Calu3 (cell line): ENCODE measurements at regions not wholly inside any gene's neighbourhood (a gene's known extent, or its start where the extent isn't known, plus 50 kb on each side); places are given as distances from the start of the nearest gene placed in this dataset.

Source experiments
- BruUV-seq: library from RNA; stranded (reverse); fragments of 400-500 nt; replicated peaks from 2 replicates; lab custom pipeline; 2021; lab: Mats Ljungman, UMichigan
- CTCF ChIA-PET: fragments of 300-600 bp; sonication (Branson Sonifier 250); formaldehyde crosslinking; loops from one replicate; lab custom pipeline; 2022; ENCODE audit warnings: antibody characterized with exemption; lab: Charles Lee
- DNase-seq: peaks from one replicate; pipeline ENCODE4 v3.0.0; 2022
- H3K27ac Mint-ChIP-seq: one replicate; pipeline ENCODE4 v1.8.0; 2022; ENCODE audit warnings: mixed read lengths; ENCODE audit not compliant: unreplicated experiment
- H3K27me3 Mint-ChIP-seq: one replicate; pipeline ENCODE4 v1.8.0; 2022; ENCODE audit warnings: mixed read lengths; ENCODE audit not compliant: unreplicated experiment
- H3K36me3 Mint-ChIP-seq: one replicate; pipeline ENCODE4 v1.8.0; 2022; ENCODE audit warnings: mild to moderate bottlenecking, moderate library complexity, mixed read lengths; ENCODE audit not compliant: insufficient read depth, unreplicated experiment
- H3K4me1 Mint-ChIP-seq: one replicate; pipeline ENCODE4 v1.8.0; 2022; ENCODE audit warnings: mild to moderate bottlenecking, low read depth, mixed read lengths; ENCODE audit not compliant: unreplicated experiment
- H3K4me3 Mint-ChIP-seq: one replicate; pipeline ENCODE4 v1.8.0; 2022; ENCODE audit warnings: mild to moderate bottlenecking, low read depth, moderate library complexity, mixed read lengths; ENCODE audit not compliant: unreplicated experiment
- H3K9me3 Mint-ChIP-seq: one replicate; pipeline ENCODE4 v1.8.0; 2022; ENCODE audit warnings: low read depth, mixed read lengths; ENCODE audit not compliant: unreplicated experiment
- CTCF ChIP-seq: fragments of 200-600 bp; IDR thresholded peaks from one replicate; pipeline ENCODE4 v1.8.0; 2022; ENCODE audit warnings: antibody characterized with exemption; ENCODE audit not compliant: unreplicated experiment
- intact Hi-C: fragments of 100-400 bp; cut with micrococcal nuclease; formaldehyde crosslinking; loops from one replicate; pipeline ENCODE4 v1.10.0; 2022; ENCODE audit not compliant: unreplicated experiment

DNA sequence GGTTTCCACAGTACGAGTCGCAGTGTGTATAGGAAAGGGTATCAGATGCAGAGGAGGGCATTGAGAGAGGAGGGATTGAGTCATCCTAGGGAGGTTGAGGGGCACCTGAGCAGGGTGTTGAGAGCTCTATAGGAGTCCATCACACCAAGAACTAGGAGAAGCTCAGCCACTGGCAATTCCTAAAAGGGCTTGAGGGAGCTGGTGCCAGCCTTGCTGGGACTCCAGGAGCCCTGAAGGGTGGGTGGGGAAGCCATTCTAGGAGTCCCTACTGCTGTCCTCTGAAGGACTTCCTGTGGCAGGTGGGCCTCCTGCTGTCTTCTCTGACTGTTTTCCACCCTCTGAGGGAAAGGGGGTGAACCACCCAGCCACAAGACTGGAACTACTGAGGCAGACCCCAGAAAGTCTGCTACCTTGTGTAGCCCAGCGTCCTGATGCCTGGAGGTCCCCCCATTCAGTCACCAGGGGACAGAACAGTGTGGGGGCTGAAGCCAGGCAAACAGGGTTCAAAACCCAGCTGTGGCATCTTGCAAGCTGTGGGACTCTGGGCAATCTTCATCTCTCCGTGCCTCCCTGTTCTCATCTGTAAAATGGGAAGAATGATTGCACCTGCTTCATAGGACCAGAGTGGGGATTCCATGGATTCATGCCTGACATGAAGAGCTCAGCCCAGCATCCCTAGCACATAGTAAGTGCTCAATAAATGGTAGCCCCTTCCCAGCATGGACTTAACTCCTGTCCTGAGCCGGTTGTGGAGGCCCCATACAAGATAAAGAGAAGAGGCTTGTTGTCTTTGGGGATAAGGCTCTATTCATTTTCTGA, 149.5 kb downstream of the C9orf50 start:
- no peak overlapping the region for H3K27ac Mint-ChIP-seq
- BruUV-seq: no TSS peak

GRCh38 chr9:129469988-129470316, 150.9 kb downstream of the C9orf50 start:
- BruUV-seq: no TSS peak
- CTCF ChIA-PET: interaction anchor here (1.6 kb wide), 1 partner anchor 25 kb away, joined by 5 read pairs; no protein-coding TSS in a partner anchor
- Mint-ChIP-seq H3K36me3 (no peaks in the 10 kb centered on the region), H3K4me1 (peaks cover 11% of the 10 kb centered on the region), H3K9me3 (no peaks in the 10 kb centered on the region), H3K27me3 (no peaks in the 10 kb centered on the region), H3K27ac (no peak overlapping the region), H3K4me3 (no peak overlapping the region)
- no peak for DNase-seq
- TF ChIP-seq CTCF: no peak
- intact Hi-C loops: no loop called here

More for the DNA sequence above, 149.5 kb downstream of the C9orf50 start:
- Mint-ChIP-seq H3K36me3 (no peaks in the 10 kb centered on the region), H3K4me1 (peaks cover 11% of the 10 kb centered on the region), H3K27me3 (no peaks in the 10 kb centered on the region), H3K9me3 (no peaks in the 10 kb centered on the region), H3K4me3 (no peak overlapping the region)
- intact Hi-C loops: no loop called here
- no peak for TF ChIP-seq CTCF
- no peak for DNase-seq
- CTCF ChIA-PET: interaction anchor here (1.6 kb wide), 1 partner anchor 24 kb away, joined by 5 read pairs; no protein-coding TSS in a partner anchor

DNA sequence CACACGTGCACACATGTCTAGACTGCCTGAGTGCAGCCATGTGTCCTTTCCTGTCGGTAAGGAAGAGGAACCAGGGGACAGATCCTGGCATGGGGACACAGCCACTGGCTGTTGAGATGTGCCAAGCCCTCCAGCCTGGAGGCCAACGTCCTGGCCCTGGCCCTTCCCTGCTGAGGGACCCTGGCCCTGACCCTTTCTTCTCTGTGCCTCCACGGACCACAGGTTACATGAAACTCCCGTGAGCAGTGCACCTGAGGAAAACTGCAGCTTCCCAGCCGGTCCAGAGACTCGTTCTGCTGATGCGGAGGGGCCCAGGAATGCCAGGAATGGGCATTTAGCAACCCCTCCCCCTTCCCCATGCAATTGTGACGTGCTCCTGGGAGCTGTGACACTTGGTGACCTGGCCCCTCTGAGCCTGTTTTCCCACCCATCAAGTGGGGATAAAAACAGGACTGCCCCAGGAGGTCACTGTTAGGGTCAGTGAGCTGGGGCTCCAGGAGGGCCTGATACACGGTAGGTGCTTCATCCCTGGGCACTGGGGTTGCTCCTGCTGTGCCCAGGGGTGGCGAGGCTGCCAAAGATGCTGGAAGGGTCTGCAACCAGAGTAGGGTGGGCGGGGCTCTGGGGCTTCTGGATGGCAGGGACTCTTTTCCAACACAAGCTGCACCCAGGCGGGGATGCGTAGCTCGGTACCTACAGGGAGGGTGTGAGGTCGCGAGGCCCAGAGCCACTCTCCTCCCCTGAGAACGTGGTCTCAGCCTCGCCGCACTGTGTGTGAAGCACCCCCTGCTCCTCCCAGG, 151.5 kb downstream of the C9orf50 start:
- CTCF ChIA-PET: interaction anchor here (1.6 kb wide), 1 partner anchor 26 kb away, joined by 5 read pairs; no protein-coding TSS in a partner anchor
- TF ChIP-seq CTCF: no peak
- H3K27ac Mint-ChIP-seq: no peak overlapping the region
- no TSS peak for BruUV-seq
- peaks cover 10% of the 10 kb centered on the region for H3K4me1 Mint-ChIP-seq
- H3K36me3 Mint-ChIP-seq: no peaks in the 10 kb centered on the region
- intact Hi-C loops: no loop called here
- no peak overlapping the region for H3K4me3 Mint-ChIP-seq
- H3K27me3 Mint-ChIP-seq: no peaks in the 10 kb centered on the region
- no peak for DNase-seq
- H3K9me3 Mint-ChIP-seq: no peaks in the 10 kb centered on the region

DNA sequence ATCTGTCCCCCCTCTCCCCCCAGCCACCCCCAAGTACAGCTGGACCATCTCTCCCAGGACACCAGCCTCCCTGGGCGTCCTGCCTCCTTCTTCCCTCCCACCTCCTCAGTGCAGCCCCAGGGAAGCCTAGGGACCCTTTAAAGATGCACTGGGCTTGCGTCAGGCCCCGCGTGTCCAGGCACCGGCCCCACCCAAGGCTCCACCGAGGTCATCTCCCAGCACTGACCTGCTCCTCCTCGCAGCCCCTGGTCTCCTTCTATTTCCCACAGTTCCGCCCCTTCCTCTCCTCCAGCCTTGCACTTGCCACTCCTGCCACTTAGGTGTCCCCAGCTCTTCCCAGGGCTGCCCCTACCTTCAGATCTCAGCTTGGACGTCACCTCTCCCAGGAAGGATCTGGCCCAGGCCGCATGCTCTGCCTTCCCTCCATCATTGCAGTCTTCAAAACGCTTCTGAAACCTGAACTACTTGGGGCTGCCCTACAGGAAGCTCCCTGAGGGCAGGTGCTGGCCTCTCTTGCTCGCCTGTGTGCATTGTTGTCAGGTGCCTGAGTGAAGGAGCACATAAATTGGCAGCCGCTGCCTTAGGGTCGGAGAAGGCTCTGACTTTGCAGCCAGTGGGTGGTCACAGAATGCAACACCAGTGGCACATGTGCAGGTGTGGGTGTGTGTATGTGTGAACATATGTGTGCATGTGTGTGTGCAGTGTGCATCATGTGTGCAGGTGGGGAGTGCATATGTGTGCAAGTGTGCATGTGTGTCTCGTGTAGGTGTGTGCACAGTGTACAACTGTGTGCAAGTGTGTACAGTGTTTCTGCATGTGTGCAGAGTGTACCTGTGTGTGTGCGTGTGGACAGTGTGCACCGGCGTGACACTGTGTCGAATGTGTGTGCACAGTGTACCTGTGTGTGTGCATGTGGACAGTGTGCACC, 152.9 kb downstream of the C9orf50 start:
- intact Hi-C loops: no loop called here
- no peak for DNase-seq
- Mint-ChIP-seq H3K4me3 (no peak overlapping the region), H3K36me3 (no peaks in the 10 kb centered on the region), H3K4me1 (no peaks in the 10 kb centered on the region), H3K27ac (no peak overlapping the region), H3K27me3 (no peaks in the 10 kb centered on the region), H3K9me3 (no peaks in the 10 kb centered on the region)
- no TSS peak for BruUV-seq
- CTCF ChIA-PET: no interaction called here
- TF ChIP-seq CTCF: no peak
